ENCODE measurements at regions not wholly inside any gene's neighbourhood (a gene's known extent, or its start where the extent isn't known, plus 50 kb on each side); places are given as distances from the start of the nearest gene placed in this dataset.

DNA sequence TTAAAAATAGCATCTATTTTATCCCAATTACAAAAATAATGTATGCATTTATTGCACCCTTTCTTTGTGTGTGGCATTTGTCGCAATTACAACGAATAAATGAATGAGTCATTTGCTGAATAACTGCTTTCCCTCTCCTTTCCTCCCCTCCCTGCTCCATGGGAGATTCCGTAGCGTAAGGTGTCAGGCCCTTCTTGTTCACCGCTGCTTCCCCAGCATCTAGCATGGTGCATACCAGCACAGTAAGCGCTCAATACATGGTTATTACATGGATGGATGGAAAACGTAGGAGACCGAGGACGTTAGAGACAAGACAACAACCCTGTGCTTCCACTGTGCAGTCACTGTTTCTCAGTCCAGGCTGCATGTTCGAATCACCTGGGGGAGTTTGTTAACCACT, 336.0 kb upstream of the EEF2KMT start:
- TF ChIP-seq, protein P1, sequence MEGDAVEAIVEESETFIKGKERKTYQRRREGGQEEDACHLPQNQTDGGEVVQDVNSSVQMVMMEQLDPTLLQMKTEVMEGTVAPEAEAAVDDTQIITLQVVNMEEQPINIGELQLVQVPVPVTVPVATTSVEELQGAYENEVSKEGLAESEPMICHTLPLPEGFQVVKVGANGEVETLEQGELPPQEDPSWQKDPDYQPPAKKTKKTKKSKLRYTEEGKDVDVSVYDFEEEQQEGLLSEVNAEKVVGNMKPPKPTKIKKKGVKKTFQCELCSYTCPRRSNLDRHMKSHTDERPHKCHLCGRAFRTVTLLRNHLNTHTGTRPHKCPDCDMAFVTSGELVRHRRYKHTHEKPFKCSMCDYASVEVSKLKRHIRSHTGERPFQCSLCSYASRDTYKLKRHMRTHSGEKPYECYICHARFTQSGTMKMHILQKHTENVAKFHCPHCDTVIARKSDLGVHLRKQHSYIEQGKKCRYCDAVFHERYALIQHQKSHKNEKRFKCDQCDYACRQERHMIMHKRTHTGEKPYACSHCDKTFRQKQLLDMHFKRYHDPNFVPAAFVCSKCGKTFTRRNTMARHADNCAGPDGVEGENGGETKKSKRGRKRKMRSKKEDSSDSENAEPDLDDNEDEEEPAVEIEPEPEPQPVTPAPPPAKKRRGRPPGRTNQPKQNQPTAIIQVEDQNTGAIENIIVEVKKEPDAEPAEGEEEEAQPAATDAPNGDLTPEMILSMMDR (IDR thresholded peaks at IDR 0.05; ENCODE audit: extremely low read depth in 1 of 2, insufficient read depth in 1 of 2, low read depth in 1 of 2, low read length in 2 of 2): no peak
- TF ChIP-seq EZH2 (IDR thresholded peaks at IDR 0.05; ENCODE audit: borderline replicate concordance, low read depth, low read length, severe bottlenecking): no peak
- TF ChIP-seq MYC (IDR thresholded peaks at IDR 0.05; ENCODE audit: low read depth, low read length): no peak
- TF ChIP-seq, protein P2, sequence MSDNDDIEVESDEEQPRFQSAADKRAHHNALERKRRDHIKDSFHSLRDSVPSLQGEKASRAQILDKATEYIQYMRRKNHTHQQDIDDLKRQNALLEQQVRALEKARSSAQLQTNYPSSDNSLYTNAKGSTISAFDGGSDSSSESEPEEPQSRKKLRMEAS (IDR thresholded peaks at IDR 0.05; ENCODE audit: insufficient read depth, insufficient read length): no peak
- TF ChIP-seq POLR2A (IDR thresholded peaks at IDR 0.05; ENCODE audit: low read depth, low read length): no peak
